Activated CD4-positive, alpha-beta T cell treated with anti-CD3 and anti-CD28 coated beads, Interleukin-2, amount 50 U/mL, for 4 hours (primary cell): ENCODE measurements at regions not wholly inside any gene's neighbourhood (a gene's known extent, or its start where the extent isn't known, plus 50 kb on each side); places are given as distances from the start of the nearest gene placed in this dataset.
"Not testable (repeated sequence)": the region's sequence is repeated elsewhere in the genome, so short reads cannot be mapped to it uniquely, and the experiment has no call there.

Source experiments
- DNase-seq, 2 experiments: peaks; one replicate each; pipeline ENCODE4 v3.0.0-alpha.2; 2020

- DNase-seq: peak in 1 of 2 experiments; percentile 14
These were observed 121.6 kb upstream of the ZNF92 start for GRCh38 chr7:65251851-65252620.

- no peak for DNase-seq
These were observed 122.8 kb upstream of the ZNF92 start for GRCh38 chr7:65250697-65251395.

- DNase-seq: no peak
These were observed 123.4 kb upstream of the ZNF92 start for GRCh38 chr7:65250216-65250615.

GRCh38 chr7:65247491-65247890, 126.2 kb upstream of the ZNF92 start:
- no peak for DNase-seq

GRCh38 chr7:65239707-65240352, 133.8 kb upstream of the ZNF92 start:
- DNase-seq: no peak

GRCh38 chr7:65239324-65239706, 134.3 kb upstream of the ZNF92 start:
- no peak for DNase-seq

GRCh38 chr7:65238785-65239184, 134.9 kb upstream of the ZNF92 start:
- DNase-seq: no peak

- no peak for DNase-seq
These were observed 138.1 kb upstream of the ZNF92 start for GRCh38 chr7:65235586-65235985.

GRCh38 chr7:65233409-65234034, 140.1 kb upstream of the ZNF92 start:
- DNase-seq: no peak

- no peak for DNase-seq
These were observed 143.4 kb upstream of the ZNF92 start for GRCh38 chr7:65230231-65230630.

GRCh38 chr7:65225422-65226006, 148.1 kb upstream of the ZNF92 start:
- DNase-seq: no peak

- no peak for DNase-seq
These were observed 151.0 kb upstream of the ZNF92 start for GRCh38 chr7:65222655-65223054.

- no peak for DNase-seq
These were observed 152.0 kb upstream of the ZNF92 start for GRCh38 chr7:65221683-65222082.

- no peak for DNase-seq
These were observed 154.0 kb upstream of the ZNF92 start for GRCh38 chr7:65219623-65220022.

- peak; percentile 37 to 41 for DNase-seq
These were observed 157.2 kb upstream of the ZNF92 start for GRCh38 chr7:65216469-65216868.

GRCh38 chr7:65213260-65213659, 160.4 kb upstream of the ZNF92 start:
- DNase-seq: not testable (repeated sequence)

GRCh38 chr7:65199221-65199620, 174.4 kb upstream of the ZNF92 start:
- not testable (repeated sequence) for DNase-seq

GRCh38 chr7:65193334-65194058, 180.2 kb upstream of the ZNF92 start:
- not testable (repeated sequence) for DNase-seq

GRCh38 chr7:65177041-65177440, 170.6 kb upstream of the ERV3-1 start:
- DNase-seq: not testable (repeated sequence)

GRCh38 chr7:65150105-65150504, 143.6 kb upstream of the ERV3-1 start:
- not testable (repeated sequence) for DNase-seq

GRCh38 chr7:65146118-65146914, 139.8 kb upstream of the ERV3-1 start:
- DNase-seq: not testable (repeated sequence)
